ENCODE measurements at regions not wholly inside any gene's neighbourhood (a gene's known extent, or its start where the extent isn't known, plus 50 kb on each side); places are given as distances from the start of the nearest gene placed in this dataset.

DNA sequence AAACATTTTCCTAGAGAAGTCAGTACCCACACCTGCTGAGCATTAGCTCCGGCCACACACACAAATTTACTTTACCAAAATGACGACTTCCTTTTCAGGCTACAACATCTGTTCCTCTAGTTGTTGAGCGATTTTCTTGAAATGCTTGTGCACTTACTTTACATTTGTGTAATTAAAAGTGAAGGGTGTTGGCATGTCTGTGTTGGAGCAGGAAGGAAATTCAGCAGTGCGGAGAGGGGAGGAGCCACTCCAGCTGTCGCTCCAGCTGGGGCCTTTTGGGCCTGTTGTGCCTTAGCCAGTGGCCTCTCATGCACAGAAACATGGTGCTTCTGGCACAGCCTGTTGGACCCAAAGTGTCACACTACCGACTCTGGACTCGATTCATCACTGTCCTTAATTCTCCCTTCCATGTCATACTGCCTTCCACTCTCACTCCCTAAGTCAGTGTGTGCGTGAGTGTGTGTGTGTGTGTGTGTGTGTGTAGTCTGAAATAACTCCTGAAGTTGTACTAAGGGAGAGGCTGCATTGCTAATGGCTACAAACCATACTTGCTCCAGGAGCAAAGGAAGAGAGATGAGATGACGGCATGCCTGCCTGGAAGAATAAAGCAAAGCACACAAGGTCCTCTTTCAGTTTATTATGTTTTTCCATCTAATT lies 191.8 kb upstream of the ARG1 start:
- in situ Hi-C loops (cut with MboI; ENCODE audit: low sequenced_read_pairs, unreplicated experiment) = no loop called here
- DNase-seq (ENCODE audit: low spot score) = no peak

DNA sequence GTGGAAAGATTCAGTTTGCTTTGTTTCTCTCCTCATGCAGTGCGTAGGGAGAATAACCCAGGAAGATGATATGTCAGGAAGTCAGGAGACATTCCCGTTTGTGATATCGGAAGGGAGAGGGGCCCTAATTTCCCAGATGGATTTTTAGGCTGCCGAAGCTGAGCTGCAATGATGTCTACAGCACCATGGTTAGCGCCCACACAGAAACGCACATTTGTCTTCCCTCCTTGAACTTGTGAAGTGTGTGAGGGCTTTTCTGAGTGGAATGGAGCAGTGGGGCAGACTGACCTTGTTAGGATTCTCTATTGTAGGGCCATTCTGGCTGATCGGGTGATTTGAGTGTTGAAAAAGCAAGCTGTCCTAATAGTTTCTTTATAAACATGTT lies 191.3 kb upstream of the ARG1 start:
- DNase-seq (ENCODE audit: low spot score) = no peak
- in situ Hi-C loops (cut with MboI; ENCODE audit: low sequenced_read_pairs, unreplicated experiment) = no loop called here
- TF ChIP-seq, protein P1, sequence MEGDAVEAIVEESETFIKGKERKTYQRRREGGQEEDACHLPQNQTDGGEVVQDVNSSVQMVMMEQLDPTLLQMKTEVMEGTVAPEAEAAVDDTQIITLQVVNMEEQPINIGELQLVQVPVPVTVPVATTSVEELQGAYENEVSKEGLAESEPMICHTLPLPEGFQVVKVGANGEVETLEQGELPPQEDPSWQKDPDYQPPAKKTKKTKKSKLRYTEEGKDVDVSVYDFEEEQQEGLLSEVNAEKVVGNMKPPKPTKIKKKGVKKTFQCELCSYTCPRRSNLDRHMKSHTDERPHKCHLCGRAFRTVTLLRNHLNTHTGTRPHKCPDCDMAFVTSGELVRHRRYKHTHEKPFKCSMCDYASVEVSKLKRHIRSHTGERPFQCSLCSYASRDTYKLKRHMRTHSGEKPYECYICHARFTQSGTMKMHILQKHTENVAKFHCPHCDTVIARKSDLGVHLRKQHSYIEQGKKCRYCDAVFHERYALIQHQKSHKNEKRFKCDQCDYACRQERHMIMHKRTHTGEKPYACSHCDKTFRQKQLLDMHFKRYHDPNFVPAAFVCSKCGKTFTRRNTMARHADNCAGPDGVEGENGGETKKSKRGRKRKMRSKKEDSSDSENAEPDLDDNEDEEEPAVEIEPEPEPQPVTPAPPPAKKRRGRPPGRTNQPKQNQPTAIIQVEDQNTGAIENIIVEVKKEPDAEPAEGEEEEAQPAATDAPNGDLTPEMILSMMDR (IDR thresholded peaks at IDR 0.05; ENCODE audit: borderline replicate concordance, control extremely low read depth, extremely low read depth, insufficient read depth, missing control alignments) = no peak

More for the DNA sequence above, 191.8 kb upstream of the ARG1 start:
- TF ChIP-seq, protein P1 (IDR thresholded peaks at IDR 0.05; ENCODE audit: borderline replicate concordance, control extremely low read depth, extremely low read depth, insufficient read depth, missing control alignments) = no peak

DNA sequence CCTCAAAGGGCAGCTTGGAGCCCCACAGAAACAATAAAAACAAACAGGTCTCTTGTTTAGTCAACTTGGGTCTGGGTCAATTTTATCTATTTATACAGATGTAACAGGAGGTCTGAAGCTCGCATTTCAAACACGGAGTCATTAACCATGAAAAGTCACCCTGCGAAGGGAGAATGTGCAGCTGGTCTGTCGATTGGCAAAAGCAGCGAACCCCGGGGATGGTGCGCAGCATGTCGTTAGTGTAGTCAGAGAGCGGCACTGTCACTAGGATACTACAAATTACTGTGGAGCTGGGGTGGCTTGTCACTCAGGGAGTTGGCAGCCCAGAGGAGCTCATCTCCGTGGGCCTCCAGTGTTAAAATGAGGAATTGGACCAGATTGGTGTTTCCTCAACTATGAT lies 190.4 kb upstream of the ARG1 start:
- in situ Hi-C loops (cut with MboI; ENCODE audit: low sequenced_read_pairs, unreplicated experiment) = no loop called here
- no peak for DNase-seq (ENCODE audit: low spot score)
- TF ChIP-seq, protein P1 (IDR thresholded peaks at IDR 0.05; ENCODE audit: borderline replicate concordance, control extremely low read depth, extremely low read depth, insufficient read depth, missing control alignments) = no peak

GRCh38 chr6:131383421-131384411 lies 189.3 kb upstream of the ARG1 start:
- DNase-seq (ENCODE audit: low spot score) = no peak
- TF ChIP-seq, protein P1 (IDR thresholded peaks at IDR 0.05; ENCODE audit: borderline replicate concordance, control extremely low read depth, extremely low read depth, insufficient read depth, missing control alignments) = no peak
- in situ Hi-C loops (cut with MboI; ENCODE audit: low sequenced_read_pairs, unreplicated experiment) = no loop called here

DNA sequence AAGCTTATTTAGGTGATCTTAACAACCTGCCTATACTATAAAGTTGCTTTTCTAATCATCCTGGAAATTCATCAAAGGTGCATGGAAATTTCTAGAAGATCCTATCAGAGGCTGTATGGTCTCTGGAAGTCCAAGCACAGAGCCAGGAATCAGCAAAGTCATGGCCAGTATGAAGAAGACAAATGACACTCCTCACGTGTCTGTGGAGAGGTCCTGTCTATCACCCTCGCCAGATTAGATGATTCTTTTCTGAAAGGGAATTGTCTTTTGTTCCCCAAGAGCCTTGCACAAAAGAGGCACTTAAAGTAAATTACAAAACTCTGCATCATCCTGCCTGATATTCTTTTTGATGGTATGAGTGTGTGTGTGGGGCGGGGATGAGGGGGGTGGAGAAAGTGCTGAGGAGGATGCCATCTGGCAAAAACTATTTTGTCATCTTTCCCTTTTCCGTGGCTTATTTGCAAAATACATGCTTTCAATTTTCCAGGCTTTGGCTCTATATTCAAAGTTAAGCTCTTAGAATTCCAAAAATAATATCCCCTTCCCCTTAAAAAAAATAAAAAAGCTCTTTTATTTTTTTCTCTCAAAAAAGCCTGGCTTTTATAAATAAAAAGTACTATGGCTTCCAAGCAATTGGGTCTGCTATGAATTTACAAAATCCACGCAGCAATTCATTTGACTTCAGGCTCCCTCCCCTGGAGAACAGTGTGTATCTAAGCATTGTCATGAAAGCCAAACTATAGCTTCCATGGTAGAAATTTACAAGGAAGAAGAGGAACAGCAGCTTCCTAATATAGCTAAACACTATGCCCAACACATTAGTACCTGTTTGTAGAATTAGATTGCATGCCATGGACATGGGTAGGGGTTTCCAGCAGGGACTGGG lies 185.2 kb upstream of the ARG1 start:
- in situ Hi-C loops (cut with MboI; ENCODE audit: low sequenced_read_pairs, unreplicated experiment) = no loop called here
- TF ChIP-seq, protein P1 (IDR thresholded peaks at IDR 0.05; ENCODE audit: borderline replicate concordance, control extremely low read depth, extremely low read depth, insufficient read depth, missing control alignments) = no peak
- DNase-seq (ENCODE audit: low spot score) = no peak

DNA sequence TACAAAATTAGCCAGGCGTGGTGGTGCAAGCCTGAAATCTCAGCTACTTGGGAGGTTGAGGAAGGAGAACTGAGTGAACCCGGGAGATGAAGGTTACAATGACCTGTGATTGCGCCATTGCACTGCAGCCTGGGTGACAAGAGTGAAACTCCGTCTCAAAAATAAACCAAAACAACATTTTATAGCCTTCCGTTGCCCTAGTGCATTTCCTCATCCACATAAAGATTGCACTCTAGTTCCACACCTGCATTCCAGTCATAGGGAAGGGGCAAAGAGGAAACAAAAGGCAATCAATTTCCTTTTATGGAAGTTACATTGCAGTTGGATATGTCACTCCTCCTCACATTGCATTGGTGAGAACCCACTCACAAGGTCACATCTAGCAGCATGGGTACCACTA lies 182.7 kb upstream of the ARG1 start:
- TF ChIP-seq, protein P1 (IDR thresholded peaks at IDR 0.05; ENCODE audit: borderline replicate concordance, control extremely low read depth, extremely low read depth, insufficient read depth, missing control alignments) = no peak
- in situ Hi-C loops (cut with MboI; ENCODE audit: low sequenced_read_pairs, unreplicated experiment) = no loop called here
- DNase-seq (ENCODE audit: low spot score) = no peak
